Hematopoietic multipotent progenitor cell treated with erythropoietin and hydrocortisone succinate and interleukin-3 and kit ligand, for 6 days (in vitro differentiated cells): ENCODE measurements at regions not wholly inside any gene's neighbourhood (a gene's known extent, or its start where the extent isn't known, plus 50 kb on each side); places are given as distances from the start of the nearest gene placed in this dataset.
"Not testable (repeated sequence)": the region's sequence is repeated elsewhere in the genome, so short reads cannot be mapped to it uniquely, and the experiment has no call there.

Source experiments
- DNase-seq: peaks from one replicate; pipeline ENCODE4 v3.0.0-alpha.2; 2015

DNA sequence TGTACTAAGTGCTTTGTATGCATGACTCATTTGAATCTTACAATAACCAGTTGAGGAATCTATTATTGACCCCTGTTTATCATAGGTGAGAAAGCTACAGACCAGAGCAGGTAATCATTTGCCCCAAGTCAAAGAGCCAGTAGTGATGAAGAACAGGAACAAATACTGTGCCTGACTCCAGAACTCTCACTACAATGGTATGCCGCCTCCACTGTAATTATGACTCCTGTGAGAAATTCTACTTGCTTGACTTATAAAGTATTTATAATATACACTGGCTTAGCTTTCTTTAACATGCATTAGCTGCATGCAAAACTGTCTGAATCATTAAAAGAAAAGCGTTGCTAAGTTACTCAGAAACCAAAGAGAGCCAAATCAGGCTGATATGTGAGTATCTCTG is 92.6 kb downstream of the ZNF281 start:
- no peak for DNase-seq

DNA sequence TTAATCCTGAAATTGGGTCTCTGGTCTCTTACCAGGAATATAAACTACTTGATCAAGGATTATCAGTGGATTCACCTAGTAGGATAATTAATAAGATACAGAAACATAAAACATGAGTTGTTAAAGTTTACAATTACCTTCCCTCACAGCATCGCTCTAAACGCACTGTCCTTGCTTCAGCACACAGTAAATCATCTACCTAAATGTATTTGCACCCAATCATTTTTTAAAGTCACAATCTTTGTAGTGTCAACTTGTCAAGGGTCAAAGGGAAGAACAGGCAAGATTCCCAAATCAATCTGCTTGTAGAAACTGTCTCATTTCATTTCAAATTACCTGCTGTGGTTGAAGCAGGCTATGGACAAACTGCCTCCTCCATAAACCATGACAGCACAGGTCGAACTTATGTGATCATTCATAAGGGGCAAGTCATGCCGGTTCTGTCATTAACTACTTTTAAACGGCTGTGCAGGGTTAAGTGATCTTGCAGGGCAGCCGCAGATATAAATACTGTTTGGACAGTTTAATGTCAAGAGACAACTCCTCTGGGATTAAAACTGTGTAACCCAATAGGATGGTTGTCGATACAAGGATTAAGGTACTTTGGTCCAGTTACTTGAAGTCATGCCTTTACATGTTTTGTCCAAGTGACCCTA is 93.6 kb downstream of the ZNF281 start:
- DNase-seq, result no peak

DNA sequence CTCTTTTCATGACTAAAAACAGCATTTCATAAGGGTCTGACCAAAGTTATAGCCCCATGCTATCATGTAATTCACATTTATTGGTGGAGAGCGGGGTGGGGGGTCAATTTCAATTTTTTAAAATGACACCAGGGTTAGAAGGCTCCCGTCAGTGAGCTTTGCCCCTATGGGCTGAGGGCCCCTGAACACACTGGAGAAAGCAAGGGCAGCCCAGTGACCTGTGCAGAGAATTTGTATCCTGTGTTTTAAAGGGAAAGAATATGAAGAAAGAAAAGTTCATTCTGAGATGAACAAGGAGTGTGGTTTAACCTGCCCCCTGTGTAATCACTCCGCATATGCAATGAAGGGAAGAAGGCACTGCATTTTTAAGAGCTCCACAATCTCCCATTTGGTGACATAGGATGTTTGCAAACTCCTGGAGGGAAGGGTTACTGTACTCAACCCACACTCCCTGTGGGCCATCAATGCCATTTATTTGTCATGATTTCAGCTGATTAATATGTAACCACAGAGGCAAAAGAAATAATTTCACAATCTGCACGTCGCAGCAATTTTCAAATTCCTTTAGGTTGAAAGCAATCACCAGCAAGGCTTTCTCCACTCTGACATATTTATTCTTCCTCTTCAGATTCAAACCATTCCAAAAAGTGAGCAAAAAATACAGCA is 95.6 kb downstream of the ZNF281 start:
- DNase-seq, result no peak

DNA sequence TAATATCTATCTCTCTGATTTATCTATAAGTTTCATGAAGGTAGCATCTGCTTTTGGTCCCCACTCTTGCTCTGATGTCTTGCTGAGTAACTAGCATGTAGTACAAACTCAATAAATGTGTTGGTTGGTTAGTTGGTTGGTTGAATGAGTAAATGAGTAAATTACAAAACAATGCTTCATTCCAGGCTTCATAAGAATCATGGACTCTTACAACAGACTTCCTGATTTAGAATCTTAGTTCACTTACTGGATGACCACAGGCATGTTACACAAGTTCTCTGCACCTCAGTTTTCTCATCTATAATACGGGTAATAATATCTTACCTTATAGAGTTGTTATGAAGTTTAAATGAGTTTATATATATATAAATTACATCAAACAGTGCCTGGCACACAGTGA is 98.6 kb downstream of the ZNF281 start:
- DNase-seq, result no peak

DNA sequence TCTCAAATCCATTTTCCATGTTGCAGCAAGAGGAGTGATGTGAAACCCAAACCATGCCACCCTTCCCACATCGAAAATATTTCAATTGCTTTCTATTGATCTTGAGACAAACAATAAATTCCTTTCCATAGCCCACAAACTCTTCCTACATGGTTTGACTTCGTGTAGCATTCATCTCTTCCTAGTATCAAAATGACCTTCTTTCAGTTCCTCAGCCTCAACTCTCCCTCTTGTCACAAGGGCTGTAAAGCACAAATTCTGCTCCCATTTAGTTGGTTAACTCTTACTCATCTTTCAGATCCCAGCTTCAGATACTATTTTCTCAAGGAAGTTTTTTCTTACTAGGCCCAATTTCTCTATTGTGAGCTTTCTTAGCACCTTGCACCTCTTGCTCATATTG is 99.0 kb downstream of the ZNF281 start:
- no peak for DNase-seq

DNA sequence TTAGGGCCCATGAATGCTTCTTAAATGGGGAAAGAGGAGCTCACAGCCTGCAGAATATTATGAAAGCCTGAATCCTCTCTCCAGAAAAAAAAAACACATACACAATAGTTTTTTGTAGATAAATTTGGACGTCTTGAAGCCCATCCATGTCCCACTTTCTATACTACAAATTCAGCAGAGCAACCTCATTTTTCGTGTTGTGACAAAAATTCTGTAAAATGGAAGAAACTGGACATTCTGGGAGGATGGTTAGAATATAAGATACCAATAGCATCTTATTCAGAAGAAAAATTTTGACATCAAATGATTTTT is 102.1 kb downstream of the ZNF281 start:
- no peak for DNase-seq

DNA sequence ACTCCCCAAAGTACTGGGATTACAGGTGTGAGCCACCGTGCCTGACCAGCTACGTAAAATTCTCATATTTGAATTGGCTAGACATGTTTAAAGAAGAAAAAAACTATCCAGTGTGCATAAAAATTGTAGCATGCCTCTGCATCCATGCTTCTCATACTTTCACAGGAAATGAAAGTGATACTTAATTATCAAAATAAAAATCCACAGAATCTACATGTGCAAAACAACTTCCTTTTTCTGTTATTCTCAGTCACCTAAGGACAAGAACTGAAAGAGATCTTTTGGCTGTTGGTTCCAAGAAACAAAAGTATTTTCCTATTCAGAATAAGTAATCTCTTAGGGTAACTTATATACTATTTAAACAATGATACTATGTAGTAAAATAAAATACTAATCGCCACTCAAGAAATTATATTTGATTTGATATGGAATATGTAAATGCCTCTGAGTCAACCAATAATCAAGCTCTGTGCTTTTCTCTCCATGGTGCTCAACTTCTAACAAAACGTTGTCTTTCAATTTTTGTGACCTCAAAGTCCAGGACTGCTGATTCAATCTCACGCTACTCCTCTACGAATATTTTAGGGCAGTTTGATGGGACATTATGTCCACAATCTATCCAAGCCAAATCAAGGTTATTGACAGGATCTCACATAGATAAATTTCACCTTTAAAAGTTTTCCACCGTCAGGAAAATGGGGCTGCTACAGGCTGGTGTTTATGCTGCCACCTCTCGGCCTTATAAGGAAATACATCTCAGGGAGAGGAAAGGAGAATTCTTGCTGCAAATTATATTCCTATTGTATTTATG is 102.7 kb downstream of the ZNF281 start:
- peak; percentile 64 for DNase-seq

DNA sequence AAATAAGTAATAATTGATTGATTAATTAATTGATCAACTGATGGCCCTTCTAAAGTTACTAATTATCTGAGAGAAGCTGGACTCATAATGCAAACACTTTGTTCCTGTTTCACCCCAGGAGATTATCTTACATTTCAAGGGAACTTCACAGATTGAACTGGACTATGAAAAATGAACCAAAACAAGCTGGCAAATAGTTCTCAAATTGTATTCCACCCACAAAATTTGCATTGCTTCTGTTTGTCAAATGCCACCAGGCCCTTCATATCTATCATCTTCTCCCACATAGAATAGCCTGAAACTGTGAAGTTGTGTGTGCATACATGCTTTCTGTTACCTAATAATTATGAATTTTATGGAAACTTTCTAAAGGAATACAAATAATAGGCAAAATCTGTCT is 104.0 kb downstream of the ZNF281 start:
- no peak for DNase-seq

DNA sequence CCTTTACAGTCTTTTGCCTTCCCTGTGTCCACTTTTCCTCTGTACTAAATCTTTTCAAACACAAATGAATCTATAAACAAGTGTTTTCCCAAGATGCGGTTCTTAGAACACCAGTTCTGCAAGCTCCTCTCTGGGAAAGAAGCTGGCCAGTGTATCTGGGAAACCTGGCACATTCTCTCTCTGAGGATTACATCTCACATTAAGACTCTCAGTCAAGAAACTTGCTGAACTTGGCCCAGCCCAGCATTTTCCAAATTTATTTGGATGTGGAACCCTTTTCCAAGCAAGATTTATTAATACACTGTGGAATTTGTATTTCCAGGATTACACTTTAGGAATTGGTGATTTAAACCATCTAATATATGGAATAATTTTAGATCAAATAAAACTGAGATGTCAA is 105.7 kb downstream of the ZNF281 start:
- DNase-seq, result no peak

DNA sequence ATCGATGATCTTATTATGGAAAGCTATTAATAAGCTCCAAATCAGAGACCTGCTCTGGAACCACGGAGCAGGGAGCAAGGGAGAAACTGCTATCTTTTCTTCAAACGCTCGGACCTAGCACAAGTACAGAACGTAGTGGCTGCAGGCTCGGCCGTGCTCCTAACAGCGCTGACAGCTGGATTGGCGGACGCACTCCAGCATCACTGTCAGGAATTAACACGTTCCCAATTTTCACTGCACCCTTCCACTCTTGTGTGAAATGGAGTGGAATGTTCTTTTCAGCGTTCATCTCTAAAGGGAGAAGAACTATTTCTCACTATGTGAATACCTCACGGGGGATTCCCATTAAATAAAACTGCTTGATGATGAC is 106.9 kb downstream of the ZNF281 start:
- no peak for DNase-seq

DNA sequence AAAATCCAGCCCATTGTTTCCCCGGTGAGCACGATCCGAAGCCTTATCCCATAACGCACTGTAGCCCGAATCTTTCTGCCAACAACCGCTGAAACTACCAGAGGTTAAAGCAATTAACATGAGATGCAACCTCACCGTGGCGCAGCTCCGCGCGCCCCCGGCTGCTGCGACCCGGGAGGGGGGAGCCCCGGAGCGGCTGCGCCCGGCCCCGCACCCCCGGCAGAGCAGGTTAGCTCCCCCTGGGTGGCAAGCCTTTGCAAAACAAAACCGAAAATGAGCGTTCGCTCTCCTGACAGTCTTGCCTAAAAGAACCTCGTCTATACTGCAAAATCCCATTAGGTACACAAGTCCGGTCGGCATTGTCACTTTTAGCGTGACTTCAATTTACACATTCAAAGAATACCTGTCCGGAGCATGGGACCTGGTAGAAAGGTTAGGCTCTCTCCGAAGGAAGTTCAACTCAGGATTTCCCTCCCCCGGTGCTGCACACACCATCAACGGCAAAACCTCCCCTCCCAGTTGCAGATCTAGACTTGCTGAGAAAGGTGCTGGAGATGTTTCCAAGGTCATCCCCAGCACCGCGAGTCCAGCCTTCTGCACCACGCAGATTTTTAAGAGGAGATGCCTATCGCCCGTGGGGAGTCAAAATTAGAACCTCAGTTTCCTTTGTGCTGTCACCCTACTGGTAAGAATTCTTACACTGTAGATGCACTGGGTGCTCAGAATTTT is 107.5 kb downstream of the ZNF281 start:
- peak; percentile 72 for DNase-seq

DNA sequence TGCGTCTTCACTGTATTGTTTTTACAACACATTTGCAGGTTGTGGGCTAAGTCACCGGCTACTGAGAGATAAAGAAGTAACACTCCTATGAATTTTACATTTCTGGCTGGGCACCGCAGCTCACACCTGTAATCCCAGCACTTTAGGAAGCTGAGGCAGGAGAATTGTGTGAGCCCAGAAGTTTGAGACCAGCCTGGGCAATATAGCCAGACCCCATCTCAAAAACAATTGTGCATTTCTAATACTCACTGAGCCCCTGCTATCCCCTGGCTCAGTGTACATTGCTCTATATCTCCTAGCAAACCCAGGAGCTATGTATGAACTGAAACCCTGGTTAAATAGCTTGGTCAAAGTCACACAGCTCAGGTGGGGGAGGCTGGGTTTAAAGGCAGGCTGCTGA is 108.7 kb downstream of the ZNF281 start:
- DNase-seq, result no peak

DNA sequence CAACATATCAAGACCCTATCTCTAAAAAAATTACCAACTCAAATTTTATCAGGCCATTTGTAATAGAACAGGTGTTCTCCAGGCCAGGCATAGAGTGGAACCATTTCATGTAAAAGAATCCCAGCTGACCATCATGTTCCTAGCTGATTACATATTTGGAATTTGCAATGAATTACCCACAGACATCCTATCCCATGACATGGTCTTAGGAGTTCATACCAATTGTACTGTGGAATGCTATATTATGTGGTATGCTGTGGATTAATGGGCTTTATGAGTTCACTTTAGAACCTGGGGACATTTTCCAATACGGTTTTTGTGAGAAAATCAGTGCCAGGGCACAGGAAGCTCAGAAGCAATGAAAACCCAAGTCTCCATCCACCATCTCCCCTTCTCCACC is 110.3 kb downstream of the ZNF281 start:
- no peak for DNase-seq

DNA sequence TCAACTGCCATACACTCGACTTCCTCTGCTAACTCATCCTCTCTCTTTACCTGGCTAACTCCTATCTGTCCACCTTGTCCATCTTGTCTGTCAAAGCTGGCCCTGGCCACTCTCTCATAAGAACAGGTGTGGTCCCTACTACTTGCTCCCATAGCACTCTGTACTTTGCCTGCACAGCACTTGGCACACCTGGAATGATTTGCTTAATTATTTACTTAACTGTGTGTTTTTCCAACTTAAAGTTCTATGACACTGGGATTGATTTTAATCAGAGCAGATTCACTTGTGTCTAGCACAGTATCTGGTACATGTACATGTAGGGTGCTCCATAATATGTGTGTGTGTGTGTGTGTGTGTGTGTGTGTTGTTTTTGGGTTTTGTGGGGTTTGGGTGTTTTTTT is 111.6 kb downstream of the ZNF281 start:
- no peak for DNase-seq

DNA sequence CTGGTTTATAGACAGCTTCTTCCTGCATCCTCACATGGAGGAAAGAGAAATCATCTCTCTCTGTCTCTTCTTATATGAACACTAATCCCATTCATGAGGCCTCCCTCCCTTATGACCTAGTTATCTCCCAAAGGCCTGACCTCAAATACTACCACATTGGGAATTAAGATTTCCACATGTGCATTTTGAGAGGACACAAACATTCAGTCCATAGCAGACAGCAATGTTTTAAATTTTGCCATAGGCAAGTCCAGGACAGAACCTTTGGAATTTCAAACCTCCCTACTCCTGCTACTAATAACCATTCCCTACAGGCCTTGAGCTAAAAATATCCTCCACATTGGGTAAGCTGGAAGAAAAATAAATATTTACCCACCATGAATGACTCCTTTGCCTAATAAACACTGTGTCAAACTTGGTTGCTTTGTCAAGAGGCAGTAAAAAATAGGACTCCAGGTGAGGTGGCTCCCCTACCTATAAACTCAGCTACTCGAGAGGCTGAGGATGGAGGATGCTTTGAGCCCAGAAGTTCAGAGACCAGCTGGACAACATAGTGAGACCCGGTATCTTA is 113.7 kb downstream of the ZNF281 start:
- no peak for DNase-seq

DNA sequence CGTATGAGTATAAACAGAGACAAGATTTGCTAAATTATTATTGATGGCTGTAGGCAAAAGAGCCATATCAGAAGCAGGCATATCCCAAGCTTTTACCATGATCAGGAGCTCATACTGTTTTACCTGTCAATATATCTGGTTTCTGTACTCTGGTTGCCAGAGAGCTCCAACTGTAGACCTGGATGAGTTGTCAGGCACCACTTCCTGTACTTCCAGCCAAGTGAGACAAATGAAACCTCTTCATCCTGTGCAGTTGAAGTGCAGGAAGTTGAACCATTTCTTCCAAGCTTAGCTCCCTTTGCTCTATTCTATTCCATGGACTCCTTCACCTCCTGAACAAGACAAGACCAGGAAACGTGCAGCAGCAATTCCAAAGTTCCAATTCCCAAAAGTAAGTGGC is 115.6 kb downstream of the ZNF281 start:
- DNase-seq, result no peak

DNA sequence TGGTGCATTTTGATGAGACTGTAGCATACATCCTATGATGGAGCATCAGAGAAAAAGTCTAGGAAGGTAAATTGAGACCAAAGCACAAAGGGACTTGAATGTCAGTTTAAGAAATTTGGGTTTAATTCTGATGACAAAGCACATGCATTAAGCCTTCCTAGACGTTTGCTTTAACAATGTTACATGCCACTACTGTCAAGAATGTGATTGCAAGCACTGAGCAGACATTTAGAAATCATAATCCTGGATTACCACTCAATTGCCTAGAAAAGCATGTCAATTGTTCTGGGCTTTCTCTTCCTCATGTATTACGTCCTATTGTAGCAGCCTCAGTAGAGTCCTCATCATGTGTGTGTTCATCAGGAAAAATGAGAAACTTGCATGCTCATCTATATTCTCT is 117.1 kb downstream of the ZNF281 start:
- no peak for DNase-seq

DNA sequence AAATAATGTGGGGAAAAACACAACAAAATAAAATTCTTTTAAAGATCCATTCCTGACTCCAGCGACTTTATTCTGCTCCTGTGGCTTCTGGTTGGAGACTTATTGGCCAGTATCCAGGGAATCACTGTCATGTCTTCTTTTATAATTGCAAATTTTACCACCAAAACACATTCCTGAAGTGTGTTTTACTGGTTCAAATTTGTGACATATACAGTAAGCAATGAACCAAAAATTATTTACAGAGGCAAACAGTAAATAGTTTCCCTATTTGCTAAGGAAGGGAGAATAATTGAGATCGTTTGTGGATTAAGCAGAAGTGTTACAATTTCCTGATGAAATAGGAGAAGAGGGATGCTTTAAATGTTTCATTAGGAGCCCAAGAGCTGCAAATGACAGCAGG is 118.7 kb downstream of the ZNF281 start:
- DNase-seq, result no peak

DNA sequence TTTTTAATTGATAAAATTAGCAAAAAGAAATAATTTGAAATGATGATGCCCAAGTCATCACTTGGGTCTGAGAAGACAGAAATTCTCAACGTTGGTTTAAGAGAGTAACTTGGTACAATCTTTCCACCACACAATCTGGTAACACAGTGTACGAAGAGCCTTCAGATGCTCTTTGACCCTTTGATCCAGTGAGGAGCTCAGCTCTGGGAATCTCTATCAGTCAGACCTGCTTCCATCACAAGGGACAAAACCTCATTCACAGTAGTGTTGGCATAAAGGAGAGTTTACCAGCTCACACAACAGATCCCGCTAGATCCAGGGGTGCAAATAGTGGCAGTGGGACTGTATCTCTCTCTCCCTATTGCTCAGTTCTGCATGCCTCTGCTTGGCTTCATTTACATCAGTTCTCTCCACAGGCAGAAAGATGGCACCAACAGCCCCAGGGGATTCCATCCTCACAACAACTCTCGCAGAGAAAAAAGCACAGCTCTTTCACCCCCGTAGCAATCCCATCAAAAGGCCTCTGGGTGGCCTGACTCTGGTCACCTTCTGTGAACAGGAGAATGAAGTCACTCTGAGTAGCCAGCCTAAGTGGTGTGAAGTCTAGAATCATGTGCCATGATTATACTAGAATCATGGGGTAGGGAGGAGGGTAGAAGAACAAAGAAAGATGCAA is 119.7 kb downstream of the ZNF281 start:
- peak; percentile 46 for DNase-seq

DNA sequence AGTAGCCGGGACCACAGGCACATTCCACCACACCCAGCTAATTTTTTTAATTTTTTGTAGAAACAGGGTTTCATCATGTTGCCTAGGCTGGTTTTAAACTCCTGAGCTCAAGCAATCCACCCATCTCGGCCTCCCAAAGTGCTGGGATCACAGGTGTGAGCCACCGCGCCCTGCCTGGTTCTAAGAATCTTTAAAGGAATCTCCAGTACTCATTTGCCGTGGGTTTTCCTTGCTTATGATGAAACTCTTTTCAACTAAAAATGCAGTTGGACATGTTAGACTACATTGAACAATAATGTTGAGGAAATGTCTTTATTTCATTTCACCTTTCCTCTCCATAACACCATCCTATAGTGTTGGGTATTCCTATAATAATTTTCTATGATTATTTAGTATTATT is 121.6 kb downstream of the ZNF281 start:
- DNase-seq, result no peak

DNA sequence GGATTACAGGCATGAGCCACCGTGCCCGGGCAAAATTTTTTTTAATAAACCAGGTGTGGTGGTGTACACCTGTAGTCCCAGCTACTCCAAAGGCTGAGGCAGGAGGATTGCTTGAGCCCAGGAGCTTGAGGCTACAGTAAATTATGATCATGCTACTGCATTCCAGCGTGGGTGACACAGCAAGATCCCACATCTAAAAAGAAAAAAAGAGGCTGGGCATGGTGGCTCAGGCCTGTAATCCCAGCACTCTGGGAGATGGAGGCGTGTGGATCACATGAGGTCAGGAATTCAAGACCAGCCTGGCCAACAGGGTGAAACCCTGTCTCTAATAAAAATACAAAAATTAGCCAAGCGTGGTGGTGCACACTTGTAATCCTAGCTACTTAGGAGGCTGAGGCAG is 125.6 kb downstream of the ZNF281 start:
- not testable (repeated sequence) for DNase-seq

DNA sequence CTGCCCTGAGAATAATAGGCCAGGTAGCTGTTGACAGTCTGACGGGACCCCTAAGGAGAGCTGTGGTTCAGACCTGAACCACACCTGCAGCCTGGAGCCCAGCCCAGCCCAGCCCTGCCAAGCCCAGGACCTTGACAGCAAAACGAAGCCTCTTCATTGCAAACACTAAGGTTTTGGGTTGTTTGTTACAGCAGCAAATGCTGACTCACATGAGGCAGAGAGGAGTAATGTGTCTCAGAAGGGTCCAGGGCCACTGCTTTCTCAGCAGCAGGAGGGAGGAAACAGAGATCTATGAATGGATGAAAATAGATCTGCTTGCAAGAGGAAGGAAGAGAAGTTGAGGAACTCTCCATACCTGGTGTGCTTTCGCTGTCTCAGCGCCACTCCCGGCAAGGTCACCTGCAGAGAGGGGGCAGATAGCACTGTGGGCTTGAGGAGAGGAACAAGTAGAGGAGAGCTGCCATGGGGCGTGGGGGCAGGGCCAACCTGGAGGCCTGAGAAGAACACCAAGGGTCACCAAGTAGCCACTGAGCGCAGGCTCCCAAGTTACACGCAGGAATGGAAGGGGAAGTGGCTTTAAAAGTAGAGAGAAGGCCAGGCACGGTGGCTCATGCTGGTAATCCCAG is 127.2 kb downstream of the ZNF281 start:
- DNase-seq, result no peak
